IPS-NIHi7 (cell line): ENCODE measurements at regions not wholly inside any gene's neighbourhood (a gene's known extent, or its start where the extent isn't known, plus 50 kb on each side); places are given as distances from the start of the nearest gene placed in this dataset.
"Not testable (repeated sequence)": the region's sequence is repeated elsewhere in the genome, so short reads cannot be mapped to it uniquely, and the experiment has no call there.

Experiments
- DNase-seq: peaks from one replicate; pipeline ENCODE4 v3.0.0; 2012; ENCODE audit warnings: mixed read lengths; ENCODE audit errors: extremely low spot score

DNA sequence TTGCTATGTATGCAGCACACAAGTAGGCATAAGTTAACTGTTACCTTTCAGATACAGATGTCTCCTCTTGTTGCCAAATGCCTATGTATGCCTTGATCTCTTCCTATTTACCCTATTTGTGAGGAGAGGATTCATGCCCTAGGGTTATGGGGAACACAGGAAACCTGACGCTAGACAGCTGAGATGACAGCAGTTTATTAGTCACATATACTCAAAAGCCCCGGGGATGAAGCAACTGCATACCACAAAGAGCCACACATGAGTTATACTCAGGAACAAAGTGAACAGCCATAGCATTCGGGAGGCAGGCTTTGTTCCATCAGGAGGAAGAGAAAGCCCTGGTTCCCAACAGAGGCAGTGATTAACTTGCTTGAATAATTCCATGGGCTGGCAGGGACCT lies 1011.7 kb upstream of the PCDH7 start:
- no peak for DNase-seq

GRCh38 chr4:29710519-29710918 lies 1009.6 kb upstream of the PCDH7 start:
- no peak for DNase-seq

GRCh38 chr4:29711226-29711625 lies 1008.9 kb upstream of the PCDH7 start:
- DNase-seq: no peak

- DNase-seq: no peak
Measured at GRCh38 chr4:29717287-29718057, 1002.7 kb upstream of the PCDH7 start.

DNA sequence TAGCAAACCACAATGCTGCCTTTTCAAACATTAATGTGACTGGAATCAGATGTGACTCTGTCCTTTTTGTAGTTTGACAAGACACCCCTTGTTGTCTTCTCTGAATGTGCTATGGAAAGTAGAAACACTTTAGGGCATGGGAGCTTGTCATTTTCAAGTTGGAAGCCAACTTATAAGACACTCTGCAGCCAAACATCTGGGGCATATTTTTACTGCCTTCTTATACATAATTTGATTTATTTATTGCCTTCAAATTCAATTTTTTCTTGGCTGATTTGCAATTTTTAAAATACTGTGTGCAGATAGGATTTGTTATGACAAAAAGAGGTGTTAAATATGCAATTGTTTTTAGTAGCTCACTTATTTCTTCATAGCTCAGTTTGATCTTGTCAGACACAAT lies 1002.0 kb upstream of the PCDH7 start:
- DNase-seq: no peak

GRCh38 chr4:29722253-29722652 lies 997.9 kb upstream of the PCDH7 start:
- DNase-seq: no peak

GRCh38 chr4:29726938-29727337 lies 993.2 kb upstream of the PCDH7 start:
- no peak for DNase-seq

GRCh38 chr4:29734343-29735213 lies 985.6 kb upstream of the PCDH7 start:
- no peak for DNase-seq

DNA sequence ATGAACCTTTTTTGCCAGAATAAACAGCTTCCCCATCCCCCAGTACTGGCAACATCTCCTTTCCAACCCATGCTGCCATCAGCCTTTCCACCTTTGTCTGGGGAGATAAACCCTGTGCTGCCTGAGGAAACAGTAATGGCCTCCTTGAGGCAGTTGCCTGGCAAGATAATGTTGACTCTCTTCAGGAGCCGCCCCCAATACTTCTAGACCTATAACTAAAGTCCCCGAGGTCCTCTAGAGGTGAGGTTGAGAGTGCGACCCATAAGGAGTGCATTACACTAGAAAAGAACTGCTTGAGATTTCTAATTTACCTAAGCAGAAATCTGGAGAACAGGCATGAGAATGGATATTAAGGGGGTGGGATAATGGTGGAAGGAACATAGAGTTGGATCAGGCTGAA lies 963.2 kb upstream of the PCDH7 start:
- DNase-seq: peak; percentile 21

GRCh38 chr4:29762151-29762550 lies 958.0 kb upstream of the PCDH7 start:
- no peak for DNase-seq

- DNase-seq: no peak
Measured at GRCh38 chr4:29770627-29771026, 949.5 kb upstream of the PCDH7 start.

GRCh38 chr4:29788123-29788522 lies 932.0 kb upstream of the PCDH7 start:
- not testable (repeated sequence) for DNase-seq

DNA sequence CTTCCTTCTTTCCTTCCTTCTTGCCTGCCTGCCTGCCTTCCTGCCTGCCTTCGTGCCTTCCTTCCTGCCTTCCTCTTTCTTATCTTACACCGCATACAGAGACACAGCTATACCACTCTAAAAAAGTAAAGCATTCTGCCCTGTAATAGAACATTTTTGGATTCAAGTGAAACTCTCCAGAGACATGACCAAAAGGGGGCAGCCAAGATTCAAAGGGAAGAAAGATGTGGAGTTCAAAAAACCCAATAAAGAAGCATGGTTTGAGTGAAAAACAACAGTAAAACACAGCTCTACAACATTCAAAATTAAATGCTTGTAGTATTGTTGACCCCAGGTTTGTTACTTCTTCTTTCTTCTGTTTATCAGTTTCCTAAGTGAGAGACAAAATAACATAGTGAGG lies 914.9 kb upstream of the PCDH7 start:
- peak; percentile 38 for DNase-seq

DNA sequence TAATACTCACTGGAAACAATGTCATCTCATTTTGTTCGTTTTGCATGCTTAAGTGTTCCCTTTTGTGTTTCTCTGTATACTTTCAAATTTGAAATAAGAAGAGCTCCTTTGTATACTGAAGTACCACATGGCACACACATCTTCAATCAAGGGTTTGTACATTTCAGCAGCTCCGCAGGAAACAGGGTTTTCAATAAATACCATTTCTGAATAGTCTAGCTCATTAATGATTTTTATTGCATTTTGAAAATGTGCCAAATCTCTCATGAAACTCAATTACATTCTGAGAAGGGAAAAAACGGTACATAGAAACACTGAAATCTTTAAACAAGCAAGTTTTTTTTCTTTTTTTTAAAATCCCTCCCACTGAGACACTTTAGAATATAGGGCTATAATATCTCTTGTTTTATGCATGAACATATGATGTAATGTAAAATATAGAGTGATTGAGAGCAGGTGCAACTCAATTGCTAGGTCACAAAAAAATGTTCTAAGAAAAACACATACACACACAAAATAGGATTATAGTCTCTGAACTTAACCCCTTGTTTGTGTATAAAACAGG lies 914.2 kb upstream of the PCDH7 start:
- no peak for DNase-seq

DNA sequence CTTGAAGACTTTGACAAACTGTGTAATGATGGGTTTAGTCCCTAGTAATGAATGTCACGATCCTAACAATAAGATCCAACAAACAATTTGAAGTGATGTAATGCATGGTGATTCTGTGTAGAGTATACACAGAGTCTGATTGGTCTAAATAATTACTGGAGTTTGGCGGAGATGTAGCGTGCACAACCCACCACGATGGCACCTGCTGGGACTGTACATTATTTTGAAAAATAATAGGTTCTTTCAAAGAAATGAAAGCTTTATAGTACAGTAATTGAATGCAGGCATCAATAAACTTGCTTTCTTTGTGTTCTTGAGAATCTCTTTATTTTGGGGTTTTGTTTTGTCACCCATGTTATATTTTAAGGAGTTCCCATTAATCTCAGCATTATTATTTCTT lies 902.2 kb upstream of the PCDH7 start:
- DNase-seq: no peak

DNA sequence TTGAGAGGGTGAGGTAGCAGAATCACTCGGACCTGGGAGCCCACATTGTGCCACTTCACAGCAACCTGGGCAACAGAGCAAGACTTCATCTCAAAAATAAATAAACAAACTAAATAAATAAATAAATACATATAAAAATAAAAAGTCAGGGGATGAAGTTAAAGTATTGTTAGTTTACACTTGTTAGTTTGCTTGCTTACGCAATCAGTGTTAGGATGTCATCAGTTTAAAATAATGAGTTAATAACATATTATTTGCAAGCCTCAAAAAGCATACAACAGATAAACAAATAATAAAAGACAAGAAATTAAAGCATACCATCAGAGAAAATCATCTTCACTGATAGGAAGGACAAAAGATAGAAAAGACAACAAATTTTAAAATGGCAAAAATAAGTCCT lies 891.1 kb upstream of the PCDH7 start:
- no peak for DNase-seq

GRCh38 chr4:29852537-29852936 lies 867.6 kb upstream of the PCDH7 start:
- DNase-seq: no peak

- peak; percentile 37 for DNase-seq
Measured at GRCh38 chr4:29853833-29854232, 866.3 kb upstream of the PCDH7 start.

- no peak for DNase-seq
Measured at GRCh38 chr4:29861307-29861706, 858.9 kb upstream of the PCDH7 start.

- no peak for DNase-seq
Measured at GRCh38 chr4:29867412-29867811, 852.8 kb upstream of the PCDH7 start.

GRCh38 chr4:29900336-29900735 lies 819.8 kb upstream of the PCDH7 start:
- DNase-seq: no peak

- DNase-seq: no peak
Measured at GRCh38 chr4:29908276-29908675, 811.9 kb upstream of the PCDH7 start.

DNA sequence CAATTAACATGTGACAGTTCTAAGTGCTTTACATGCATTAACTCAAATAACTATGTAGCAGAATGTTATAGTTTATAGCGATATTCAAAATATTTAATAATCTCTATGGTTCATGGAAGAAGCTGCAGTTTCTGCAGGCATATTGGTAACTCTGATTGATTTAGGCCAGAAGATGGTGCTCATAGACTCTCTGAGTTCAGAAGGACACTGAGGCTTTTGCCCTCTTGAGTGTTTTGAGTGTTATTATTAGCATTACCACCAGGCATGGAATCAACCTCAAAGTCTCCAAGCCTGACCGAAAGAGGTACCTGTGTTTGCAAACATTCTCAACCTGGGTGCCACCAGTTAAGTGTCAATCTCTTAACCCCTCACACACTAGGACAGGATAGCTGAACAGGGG lies 792.3 kb upstream of the PCDH7 start:
- DNase-seq: peak; percentile 10
